Mesenchymal stem cell (in vitro differentiated cells and primary cell): ENCODE measurements at regions not wholly inside any gene's neighbourhood (a gene's known extent, or its start where the extent isn't known, plus 50 kb on each side); places are given as distances from the start of the nearest gene placed in this dataset.

ENCODE experiments used
- DNase-seq: peaks from one replicate; pipeline ENCODE4 v3.0.0-alpha.2; 2013
- H2AFZ ChIP-seq: one replicate; pipeline ENCODE4 v1.6.1; 2013; ENCODE audit warnings: low read depth, mild to moderate bottlenecking, control low read depth, inconsistent platforms, low read length, moderate library complexity
- H2AK5ac ChIP-seq: 2 replicates; pipeline ENCODE4 v1.6.1; 2013; ENCODE audit warnings: low read length, moderate library complexity, mild to moderate bottlenecking, inconsistent platforms; ENCODE audit not compliant: severe bottlenecking
- H2BK120ac ChIP-seq: one replicate; pipeline ENCODE4 v1.6.1; 2013; ENCODE audit warnings: low read depth, mild to moderate bottlenecking, inconsistent platforms, low read length, moderate library complexity
- H2BK12ac ChIP-seq, 2 experiments: one replicate each; pipeline ENCODE4 v1.6.1; 2013; ENCODE audit warnings: inconsistent platforms in 2 of 2, low read length in 2 of 2, mild to moderate bottlenecking in 2 of 2, moderate library complexity in 2 of 2, control low read depth in 1 of 2
- H2BK15ac ChIP-seq: one replicate; pipeline ENCODE4 v1.6.1; 2013; ENCODE audit warnings: mild to moderate bottlenecking, low read depth, inconsistent platforms; ENCODE audit not compliant: poor library complexity, severe bottlenecking
- H2BK5ac ChIP-seq: 2 replicates; pipeline ENCODE4 v1.6.1; 2013; ENCODE audit warnings: low read depth, mild to moderate bottlenecking, low read length, control low read depth, inconsistent platforms; ENCODE audit not compliant: poor library complexity, severe bottlenecking
- H3K14ac ChIP-seq, 2 experiments: one replicate each; pipeline ENCODE4 v1.6.1; 2013; ENCODE audit warnings: inconsistent platforms in 2 of 2, low read length in 2 of 2, control low read depth in 1 of 2, mild to moderate bottlenecking in 1 of 2, moderate library complexity in 1 of 2
- H3K18ac ChIP-seq, 2 experiments: one replicate each; pipeline ENCODE4 v1.6.1; 2013; ENCODE audit warnings: inconsistent platforms in 2 of 2, low read length in 2 of 2, control low read depth in 1 of 2, low read depth in 1 of 2, mild to moderate bottlenecking in 1 of 2
- H3K23ac ChIP-seq, 2 experiments: one replicate each; pipeline ENCODE4 v1.6.1; 2013; ENCODE audit warnings: inconsistent platforms in 2 of 2, low read length in 2 of 2, mild to moderate bottlenecking in 2 of 2, moderate library complexity in 2 of 2, control low read depth in 1 of 2
- H3K27ac ChIP-seq: 2 replicates; pipeline ENCODE4 v1.5.1; 2013; ENCODE audit warnings: mild to moderate bottlenecking, moderate library complexity, low read length, control low read depth, inconsistent platforms; ENCODE audit not compliant: poor library complexity, severe bottlenecking
- H3K27me3 ChIP-seq, 2 experiments: 2 replicates each; pipeline versions ENCODE4 v1.6.1 to v1.7.0; 2013; ENCODE audit warnings: low read length in 2 of 2, mild to moderate bottlenecking in 2 of 2, moderate library complexity in 2 of 2, control low read depth in 1 of 2, inconsistent platforms in 1 of 2; ENCODE audit not compliant: control insufficient read depth in 1 of 2, insufficient read depth in 1 of 2
- H3K36me3 ChIP-seq, 2 experiments: 2 replicates each; pipeline versions ENCODE4 v1.6.1 to v1.7.0; 2013; ENCODE audit warnings: low read length in 2 of 2, control low read depth in 1 of 2, inconsistent platforms in 1 of 2, low read depth in 1 of 2, mild to moderate bottlenecking in 1 of 2; ENCODE audit not compliant: insufficient read depth in 2 of 2, control insufficient read depth in 1 of 2
- H3K4ac ChIP-seq, 2 experiments: one replicate each; pipeline ENCODE4 v1.6.1; 2013; ENCODE audit warnings: inconsistent platforms in 2 of 2, low read length in 2 of 2, mild to moderate bottlenecking in 2 of 2, moderate library complexity in 2 of 2, control low read depth in 1 of 2, low read depth in 1 of 2
- H3K4me1 ChIP-seq: 2 replicates; pipeline ENCODE4 v1.6.1; 2013; ENCODE audit warnings: low read depth, low read length, control low read depth; ENCODE audit not compliant: control insufficient read depth, insufficient read depth
- H3K4me2 ChIP-seq: 2 replicates; pipeline ENCODE4 v1.6.1; 2013; ENCODE audit warnings: low read length, mild to moderate bottlenecking, inconsistent platforms; ENCODE audit not compliant: poor library complexity, severe bottlenecking
- H3K4me3 ChIP-seq, 2 experiments: 2 replicates each; pipeline versions ENCODE4 v1.5.1 to v1.7.0; 2013; ENCODE audit warnings: low read length in 2 of 2, mild to moderate bottlenecking in 2 of 2, control low read depth in 1 of 2, low read depth in 1 of 2; ENCODE audit not compliant: insufficient read depth in 1 of 2
- H3K79me1 ChIP-seq: replicated peaks from 2 replicates; pipeline ENCODE4 v1.6.1; 2013; ENCODE audit warnings: mild to moderate bottlenecking, control low read depth, low read length, inconsistent platforms; ENCODE audit not compliant: poor library complexity, severe bottlenecking
- H3K9ac ChIP-seq: 2 replicates; pipeline ENCODE4 v1.7.0; 2013; ENCODE audit warnings: mild to moderate bottlenecking, low read length, moderate library complexity
- H3K9me3 ChIP-seq: 2 replicates; pipeline ENCODE4 v1.7.0; 2013; ENCODE audit warnings: mild to moderate bottlenecking, low read length; ENCODE audit not compliant: control insufficient read depth
- H4K8ac ChIP-seq: one replicate; pipeline ENCODE4 v1.6.1; 2013; ENCODE audit warnings: inconsistent platforms, mild to moderate bottlenecking, low read length, moderate library complexity
- H4K91ac ChIP-seq: one replicate; pipeline ENCODE4 v1.6.1; 2013; ENCODE audit warnings: mild to moderate bottlenecking, low read length, inconsistent platforms
- WGBS: methylation state at CpG from one replicate; pipeline ENCODE4 v1.1.7; 2013; ENCODE audit warnings: mixed read lengths; 5-methylcytosine and 5-hydroxymethylcytosine counted together

DNA sequence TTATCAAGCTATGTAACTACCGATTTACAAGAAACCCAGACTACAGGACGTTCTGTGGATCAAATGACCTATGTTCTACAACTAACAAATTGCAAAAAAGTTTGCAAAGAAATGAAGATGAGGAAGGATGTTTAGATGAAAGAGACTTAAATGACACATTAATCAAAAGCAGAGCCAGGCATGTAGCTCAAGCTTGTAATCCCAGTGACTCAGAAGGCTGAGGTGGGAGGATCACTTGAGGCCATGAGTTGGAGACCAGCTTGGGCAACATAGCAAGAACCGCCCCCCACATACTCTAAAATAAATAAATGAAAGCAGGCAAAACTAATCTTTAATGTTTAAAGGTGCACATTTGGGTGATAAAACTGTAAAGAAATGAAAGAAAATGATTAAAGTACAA is 331.9 kb downstream of the BTG1 start:
- no peak overlapping the region for H2AK5ac ChIP-seq
- H3K27ac ChIP-seq = no peak overlapping the region
- no peak overlapping the region for H3K23ac ChIP-seq
- no peak overlapping the region for H3K4me2 ChIP-seq
- H3K9me3 ChIP-seq = peaks cover 5% of the 10 kb centered on the region
- H3K9ac ChIP-seq = no peak overlapping the region
- H4K91ac ChIP-seq = no peak overlapping the region
- H2BK12ac ChIP-seq = no peak overlapping the region
- H2BK15ac ChIP-seq = no peak overlapping the region
- H2AFZ ChIP-seq = no peak overlapping the region
- no peaks in the 10 kb centered on the region for H3K4me1 ChIP-seq
- H2BK5ac ChIP-seq = no peak overlapping the region
- no peak overlapping the region for H3K18ac ChIP-seq
- DNase-seq = peak; percentile 10
- 100% methylated on average over 1 of the region's 3 CpGs for WGBS
- no peak overlapping the region for H2BK120ac ChIP-seq
- H3K4ac ChIP-seq = no peak overlapping the region
- H3K36me3 ChIP-seq = no peaks in the 10 kb centered on the region
- H3K27me3 ChIP-seq = no peaks in the 10 kb centered on the region
- no peaks in the 10 kb centered on the region for H3K79me1 ChIP-seq
- H3K14ac ChIP-seq = no peak overlapping the region
- H4K8ac ChIP-seq = no peak overlapping the region
- no peak overlapping the region for H3K4me3 ChIP-seq

DNA sequence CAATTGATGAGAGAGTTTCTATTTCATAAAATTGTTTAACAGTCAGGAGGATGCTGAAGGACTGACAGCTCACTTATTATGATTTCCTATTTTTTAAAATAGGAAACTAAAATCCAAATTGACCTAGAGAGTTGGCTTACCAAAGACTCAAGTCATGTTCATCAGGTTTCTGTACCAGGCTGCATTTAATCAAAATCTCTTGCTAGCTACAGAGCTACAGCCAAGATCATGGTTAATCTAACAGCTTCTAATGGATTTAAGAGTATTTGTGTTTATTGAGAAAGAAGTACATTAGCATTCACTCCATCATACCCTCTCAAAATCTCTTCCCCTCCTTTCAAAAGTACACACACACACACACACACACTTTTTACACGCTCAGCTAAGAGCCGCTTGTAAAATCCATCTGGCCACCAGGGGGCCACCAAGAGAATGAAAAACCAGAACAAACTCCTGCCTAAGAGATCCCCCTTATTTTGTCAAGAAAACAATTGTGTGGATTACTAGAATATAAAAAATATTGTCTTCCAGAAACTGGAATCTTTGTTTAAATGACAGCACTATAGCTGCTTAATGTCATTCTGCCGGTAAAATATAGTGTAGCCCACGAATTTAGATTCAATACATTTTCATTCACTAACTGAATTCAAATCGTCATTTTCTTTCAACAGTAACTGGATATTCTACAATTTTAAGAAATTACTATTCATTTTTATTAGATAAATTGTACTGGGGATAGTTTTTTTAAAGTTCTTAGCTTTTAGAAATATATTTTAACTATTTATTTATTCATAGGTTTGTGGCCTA is 334.0 kb downstream of the BTG1 start:
- Histone ChIP-seq H3K4me1 (no peaks in the 10 kb centered on the region), H2AFZ (no peak overlapping the region), H3K4me2 (no peak overlapping the region), H3K18ac (no peak overlapping the region), H3K36me3 (no peaks in the 10 kb centered on the region), H3K9me3 (peaks cover 10% of the 10 kb centered on the region), H2BK5ac (no peak overlapping the region), H3K27ac (no peak overlapping the region), H2BK120ac (no peak overlapping the region), H2BK12ac (no peak overlapping the region), H3K79me1 (no peaks in the 10 kb centered on the region), H3K4me3 (no peak overlapping the region), H3K27me3 (no peaks in the 10 kb centered on the region), H3K23ac (no peak overlapping the region), H4K91ac (no peak overlapping the region), H2AK5ac (no peak overlapping the region), H3K4ac (no peak overlapping the region), H4K8ac (no peak overlapping the region), H3K14ac (no peak overlapping the region), H2BK15ac (no peak overlapping the region), H3K9ac (no peak overlapping the region)
- WGBS = 13% methylated on average over 4 of the region's 5 CpGs
- peak; percentile 70 for DNase-seq

DNA sequence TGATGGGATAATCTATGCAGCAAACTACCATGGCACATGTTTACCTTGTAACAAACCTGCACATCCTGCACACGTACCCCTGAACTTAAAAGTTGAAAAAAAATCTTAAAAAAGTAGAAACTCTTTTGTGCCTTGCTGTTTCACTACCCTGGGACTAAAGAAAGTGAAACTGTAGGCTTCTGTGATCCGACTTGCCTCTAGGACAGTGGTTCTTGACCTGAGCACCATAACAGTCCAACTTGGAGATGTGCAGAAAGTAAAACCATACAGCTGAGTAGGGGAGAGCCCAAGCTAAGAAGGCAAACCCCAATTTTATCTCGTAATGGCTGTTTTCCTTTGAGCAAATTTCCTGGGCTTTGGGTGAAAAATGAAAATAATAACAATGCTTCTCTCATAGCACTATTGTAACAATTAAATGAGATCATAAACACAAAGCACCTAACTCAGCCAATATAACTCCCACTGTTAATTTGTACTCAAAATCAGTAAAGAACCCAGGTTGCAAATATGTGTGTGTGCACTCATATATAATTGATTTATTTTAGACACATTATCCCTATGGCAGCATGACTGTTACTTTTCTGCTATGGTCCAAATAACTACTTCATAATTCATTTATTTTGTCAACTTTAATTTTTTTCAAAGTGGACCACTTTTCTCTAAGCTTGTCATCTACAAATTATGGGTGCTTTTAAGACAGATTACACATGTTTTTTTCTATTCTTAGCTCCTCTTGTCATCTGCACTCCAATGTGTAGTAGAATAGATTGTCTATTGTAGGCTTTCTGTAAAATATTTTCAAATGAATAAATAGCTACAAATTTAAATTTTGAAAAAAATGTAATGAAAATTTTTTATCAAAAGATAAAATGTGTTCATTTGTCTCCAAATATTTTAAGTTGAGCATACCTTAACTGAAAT is 334.9 kb downstream of the BTG1 start:
- Histone ChIP-seq H3K36me3 (no peaks in the 10 kb centered on the region), H2BK5ac (no peak overlapping the region), H3K27me3 (no peaks in the 10 kb centered on the region), H2AK5ac (no peak overlapping the region), H3K14ac (no peak overlapping the region), H2BK120ac (no peak overlapping the region), H3K4me3 (no peak overlapping the region), H2AFZ (no peak overlapping the region), H4K91ac (no peak overlapping the region), H2BK12ac (no peak overlapping the region), H3K27ac (no peak overlapping the region), H3K4me1 (no peaks in the 10 kb centered on the region), H4K8ac (no peak overlapping the region), H2BK15ac (no peak overlapping the region), H3K4me2 (no peak overlapping the region), H3K18ac (no peak overlapping the region), H3K79me1 (no peaks in the 10 kb centered on the region), H3K9me3 (peaks cover 18% of the 10 kb centered on the region), H3K9ac (no peak overlapping the region), H3K4ac (no peak overlapping the region), H3K23ac (no peak overlapping the region)
- 38% methylated on average over 1 of the region's 3 CpGs for WGBS
- DNase-seq = no peak

DNA sequence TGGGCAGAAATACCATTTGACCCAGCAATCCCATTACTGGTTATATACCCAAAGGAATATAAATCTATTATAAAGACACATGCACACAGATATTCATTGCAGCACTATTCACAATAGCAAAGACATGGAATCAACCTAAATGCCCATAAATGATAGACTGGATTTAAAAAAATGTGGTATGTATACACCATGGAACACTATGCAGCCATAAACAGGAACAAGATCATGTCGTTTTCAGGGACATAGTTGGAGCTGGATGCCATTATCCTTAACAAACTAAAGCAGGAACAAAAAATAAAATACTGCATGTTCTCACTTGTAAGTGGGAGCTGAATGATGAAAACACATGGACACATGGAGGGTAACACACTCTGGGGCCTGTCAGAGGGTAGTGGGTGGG is 335.6 kb downstream of the BTG1 start:
- no peak overlapping the region for H3K9ac ChIP-seq
- H3K27me3 ChIP-seq = no peaks in the 10 kb centered on the region
- H3K18ac ChIP-seq = no peak overlapping the region
- no peak overlapping the region for H2BK120ac ChIP-seq
- no peak overlapping the region for H2BK15ac ChIP-seq
- no peak for DNase-seq
- H2AK5ac ChIP-seq = no peak overlapping the region
- H3K36me3 ChIP-seq = no peaks in the 10 kb centered on the region
- H3K4me2 ChIP-seq = no peak overlapping the region
- H3K4me3 ChIP-seq = no peak overlapping the region
- no peak overlapping the region for H2AFZ ChIP-seq
- H3K9me3 ChIP-seq = peaks cover 23% of the 10 kb centered on the region
- H4K8ac ChIP-seq = no peak overlapping the region
- no peak overlapping the region for H3K23ac ChIP-seq
- H3K14ac ChIP-seq = no peak overlapping the region
- no peaks in the 10 kb centered on the region for H3K79me1 ChIP-seq
- no peaks in the 10 kb centered on the region for H3K4me1 ChIP-seq
- no CpG with 5 or more reads among the region's 1 CpG for WGBS
- H3K4ac ChIP-seq = no peak overlapping the region
- no peak overlapping the region for H2BK12ac ChIP-seq
- no peak overlapping the region for H4K91ac ChIP-seq
- no peak overlapping the region for H3K27ac ChIP-seq
- H2BK5ac ChIP-seq = no peak overlapping the region
